Caki2 (cell line): ENCODE measurements at regions not wholly inside any gene's neighbourhood (a gene's known extent, or its start where the extent isn't known, plus 50 kb on each side); places are given as distances from the start of the nearest gene placed in this dataset.

Experiments
- DNase-seq: peaks from one replicate; pipeline ENCODE4 v3.0.0-alpha.2; 2015; ENCODE audit warnings: low read depth
- in situ Hi-C: cut with HindIII; loops from 2 replicates; pipeline ENCODE4 v1.10.0; 2016; ENCODE audit warnings: low sequenced_read_pairs, low pct_unique_long_range_greater_than_20kb, mixed read lengths

DNA sequence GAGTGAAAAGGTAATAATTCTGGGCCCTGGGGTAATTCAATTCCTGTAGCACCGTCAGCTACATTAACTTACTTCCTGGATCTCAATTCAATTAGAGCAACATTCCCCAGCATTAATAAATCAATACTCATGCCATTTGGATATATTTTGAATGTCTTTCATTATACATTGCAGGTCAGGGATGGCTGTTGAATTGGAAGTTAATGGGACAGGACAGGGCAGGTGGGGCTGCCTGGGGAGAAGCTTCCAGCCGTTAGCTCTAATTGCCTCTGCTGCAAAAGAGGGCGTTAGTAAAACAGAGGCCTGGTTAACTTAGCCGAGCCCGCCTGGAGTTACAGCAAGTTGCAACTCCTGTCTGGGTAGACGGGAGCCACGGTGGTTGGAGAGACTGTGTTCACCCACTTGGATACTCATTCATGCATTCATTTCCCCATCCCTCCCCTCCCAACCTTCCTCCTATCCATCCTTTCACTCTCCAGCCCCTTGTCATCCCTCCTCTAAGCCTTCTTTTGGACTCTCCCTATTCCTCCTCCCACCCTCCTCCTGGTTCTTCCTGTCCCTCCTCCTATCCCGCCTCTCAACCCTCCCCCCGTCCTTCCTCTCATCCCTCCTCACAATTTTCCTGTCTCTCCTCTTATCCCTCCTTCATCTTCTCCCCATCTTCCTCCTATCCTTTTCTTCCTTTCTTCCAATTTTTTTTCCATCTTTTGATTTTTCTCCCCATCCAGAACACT, 137.6 kb upstream of the RUNX3 start:
- in situ Hi-C loops = no loop called here

DNA sequence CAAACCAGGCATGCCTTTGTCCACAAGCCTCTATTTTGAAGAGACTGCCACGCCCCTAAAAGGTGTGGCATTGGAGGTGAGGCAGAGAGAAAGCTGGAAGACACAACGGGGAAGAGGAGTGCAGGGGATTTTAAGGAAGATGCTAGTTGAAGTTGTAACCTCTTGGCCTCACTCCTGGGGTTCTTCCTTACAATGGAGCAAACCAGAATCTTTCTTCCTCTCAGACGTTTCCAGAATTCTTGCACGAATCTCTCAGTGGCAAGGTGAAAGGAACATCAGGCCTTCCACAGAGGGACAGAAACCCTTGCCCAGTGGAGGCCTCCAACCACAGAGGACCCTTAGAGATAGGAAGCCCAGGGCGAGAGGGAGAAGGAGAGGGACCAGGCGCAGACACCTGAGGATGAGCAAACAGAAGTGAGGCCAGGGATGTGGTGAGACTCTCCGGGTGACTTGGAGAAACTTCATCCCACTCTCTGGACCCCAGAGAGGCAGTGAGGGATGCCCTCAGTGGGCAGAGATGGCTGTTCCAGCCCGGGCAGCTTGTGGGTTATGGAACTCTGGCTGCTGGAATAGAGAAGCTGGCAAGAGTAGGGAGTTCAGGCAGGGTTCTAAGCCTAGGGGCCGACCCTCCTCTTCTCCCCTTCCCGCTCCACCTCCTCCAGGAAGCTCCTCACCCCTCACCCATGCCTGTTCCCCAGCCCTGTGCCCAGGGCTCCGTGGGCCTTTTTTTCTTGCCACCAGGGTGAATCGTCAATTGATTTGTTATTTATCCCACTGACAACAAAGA, 136.8 kb upstream of the RUNX3 start:
- in situ Hi-C loops = no loop called here
- no peak for DNase-seq

More for the DNA sequence above, 137.6 kb upstream of the RUNX3 start:
- DNase-seq = no peak

DNA sequence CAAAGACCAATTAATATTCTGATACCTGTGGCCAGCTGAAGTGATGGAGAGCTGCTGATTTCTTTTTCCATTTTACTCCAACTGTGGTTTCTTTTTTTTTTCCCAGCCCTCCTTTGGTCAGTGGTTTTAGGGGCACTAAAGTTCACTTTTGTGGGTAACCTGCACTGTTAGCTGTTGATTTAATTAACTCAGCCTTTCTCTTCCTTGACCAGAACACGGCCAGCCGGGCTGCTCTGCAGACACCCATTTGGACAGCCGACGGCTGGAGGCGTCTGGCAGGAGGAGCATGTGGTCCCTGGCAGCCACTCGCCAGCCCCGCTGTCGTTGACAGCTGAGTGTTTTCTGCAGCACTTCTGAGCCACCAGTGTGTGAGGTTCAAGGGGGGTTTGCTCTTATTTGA, 136.2 kb upstream of the RUNX3 start:
- DNase-seq = no peak

DNA sequence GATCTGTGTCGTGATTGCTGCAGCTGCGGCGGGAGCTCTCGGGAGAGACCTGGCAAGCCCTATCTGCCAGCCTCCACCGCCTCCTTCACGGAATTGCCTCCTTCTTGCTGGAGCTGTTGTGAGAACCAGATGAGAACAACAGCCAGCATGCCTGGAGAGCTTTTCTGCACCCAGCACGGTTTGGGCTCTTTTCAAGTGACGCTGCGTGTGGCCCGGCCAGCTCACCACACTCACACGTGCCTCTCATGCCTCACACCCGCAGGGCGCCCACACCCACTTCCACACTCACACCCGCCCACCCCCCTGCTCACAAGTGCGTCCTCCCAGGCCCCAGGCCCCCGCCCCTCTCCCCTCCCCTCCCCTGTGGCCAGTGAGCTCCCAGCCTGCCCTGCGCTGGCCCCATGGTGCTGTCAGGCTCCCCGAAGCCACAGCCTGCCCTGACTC, 135.7 kb upstream of the RUNX3 start:
- no peak for DNase-seq
- in situ Hi-C loops = no loop called here

More for the DNA sequence above, 136.2 kb upstream of the RUNX3 start:
- in situ Hi-C loops = no loop called here

DNA sequence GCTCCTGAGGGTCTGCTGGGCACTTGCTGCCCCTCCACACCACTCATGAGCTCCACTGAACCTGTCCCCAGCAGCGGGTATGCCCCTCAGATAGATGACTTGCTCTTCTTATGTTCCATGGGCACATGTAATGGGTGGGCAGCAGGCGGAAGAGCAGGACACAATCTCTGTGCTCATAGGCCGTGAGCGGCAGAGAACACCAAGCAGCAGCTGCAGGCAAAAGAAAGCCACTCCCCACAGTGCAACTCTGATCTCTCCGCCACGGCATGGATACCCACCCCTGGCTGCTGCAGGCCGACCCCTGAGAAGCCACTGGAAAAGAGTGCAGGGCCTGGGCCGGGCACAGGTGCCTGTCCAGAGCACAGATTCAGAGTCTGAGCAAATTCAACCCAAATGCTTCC, 135.2 kb upstream of the RUNX3 start:
- in situ Hi-C loops = no loop called here

DNA sequence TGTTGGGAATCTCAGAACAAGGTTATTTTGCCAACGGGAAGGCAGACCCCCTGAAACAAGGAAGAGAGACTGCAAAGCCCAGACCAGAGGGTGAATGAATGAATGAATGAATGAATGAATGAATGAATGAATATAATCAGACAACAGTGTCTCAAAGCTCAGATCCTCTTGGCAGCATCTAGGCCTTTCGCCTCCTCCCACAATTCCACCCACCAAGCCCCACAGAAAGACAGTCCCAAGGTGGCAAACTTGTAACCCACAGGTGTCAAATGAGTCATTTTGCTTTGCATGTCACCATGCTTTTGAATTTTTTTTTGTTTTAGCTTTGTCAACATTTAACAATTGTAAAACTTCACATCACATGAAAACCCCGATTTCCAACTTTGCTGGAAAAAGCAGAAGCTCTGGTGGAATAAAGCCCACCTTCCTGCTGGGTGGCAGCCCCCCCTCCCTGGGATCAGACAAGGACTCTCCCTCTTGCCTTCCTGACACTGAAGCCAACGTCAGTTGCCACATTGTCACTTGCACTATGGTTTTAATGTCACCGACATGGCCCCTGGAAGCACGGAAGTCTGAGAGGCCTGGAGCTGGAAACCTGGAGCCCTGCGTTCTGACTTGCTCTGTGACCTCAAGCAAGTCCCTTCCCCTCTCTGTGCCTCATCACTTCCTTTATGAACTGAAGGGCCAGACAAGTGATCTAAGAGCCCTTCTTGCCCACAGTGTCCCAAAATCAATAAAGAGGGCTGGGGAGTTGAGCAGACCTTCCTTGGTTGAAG, 134.6 kb upstream of the RUNX3 start:
- in situ Hi-C loops = no loop called here
- no peak for DNase-seq

More for the DNA sequence above, 135.2 kb upstream of the RUNX3 start:
- DNase-seq = no peak

DNA sequence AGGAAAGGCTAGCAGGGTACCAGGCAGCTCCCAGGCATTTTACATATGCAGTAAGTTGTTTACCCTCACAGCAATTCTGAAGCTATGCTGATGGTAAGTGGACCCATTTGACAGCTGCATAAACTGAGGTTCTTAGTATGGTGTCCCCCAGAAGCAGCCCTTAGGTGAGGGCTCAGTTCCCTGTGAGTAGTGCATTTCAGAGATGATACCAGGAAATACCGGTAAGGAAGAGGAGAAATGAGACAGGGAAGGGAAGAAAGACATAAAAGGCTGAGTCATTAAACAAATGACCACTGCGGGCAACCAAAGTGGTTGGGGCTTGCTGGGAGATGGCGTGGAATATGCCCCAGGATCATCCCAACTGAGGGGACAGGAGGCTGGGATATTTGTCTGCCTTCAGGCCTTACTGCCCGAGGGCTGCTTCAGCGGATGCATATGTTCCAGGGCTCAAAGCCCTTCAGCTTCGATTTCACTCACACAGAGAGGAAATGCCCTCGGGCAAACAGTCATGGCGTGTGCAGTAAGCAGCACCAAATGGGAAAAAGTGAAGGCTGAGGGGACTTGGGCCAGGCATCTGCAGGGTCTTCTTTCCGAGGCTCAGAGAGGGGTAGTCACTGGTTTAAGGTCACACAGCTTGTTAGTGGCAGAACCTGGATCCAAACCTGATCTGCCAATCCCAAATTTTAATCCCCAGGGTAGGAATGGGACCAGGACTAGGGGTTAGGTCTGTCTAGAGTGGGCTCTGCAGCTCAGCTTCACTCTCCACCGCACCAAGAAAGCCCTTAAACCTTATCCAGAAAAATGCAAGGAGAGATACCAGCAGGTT, 133.7 kb upstream of the RUNX3 start:
- no peak for DNase-seq
- in situ Hi-C loops = no loop called here

DNA sequence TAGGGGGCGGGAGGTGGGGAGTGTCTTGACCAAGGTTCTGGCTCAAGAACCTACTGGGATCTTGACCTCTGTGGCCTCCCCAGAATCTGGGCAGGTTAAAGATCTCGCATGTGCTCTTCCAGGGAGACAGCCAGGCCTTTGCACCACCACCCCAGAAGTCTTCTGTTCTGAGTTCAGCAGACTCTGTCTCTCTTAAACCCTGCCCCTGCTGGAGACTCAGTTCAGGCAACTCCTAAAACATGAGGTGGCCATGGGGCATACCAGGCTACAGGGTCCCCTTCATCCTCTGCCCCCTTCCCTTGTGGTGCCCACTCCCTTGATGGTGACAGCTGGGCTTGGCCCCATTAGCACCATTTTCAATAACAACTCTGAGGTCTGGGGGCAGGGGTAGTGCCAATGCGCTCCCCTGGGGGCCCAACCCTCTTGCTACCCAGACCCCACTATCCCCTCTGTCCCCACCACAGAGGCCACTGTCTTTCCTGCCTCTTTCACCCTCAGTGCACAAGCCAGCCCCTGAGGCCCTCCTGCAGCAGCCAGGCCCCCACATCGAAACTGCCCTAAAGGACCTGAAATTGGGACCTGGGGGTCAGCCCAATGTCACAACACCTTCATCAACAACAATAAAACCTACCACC, 132.7 kb upstream of the RUNX3 start:
- no peak for DNase-seq
- in situ Hi-C loops = no loop called here

DNA sequence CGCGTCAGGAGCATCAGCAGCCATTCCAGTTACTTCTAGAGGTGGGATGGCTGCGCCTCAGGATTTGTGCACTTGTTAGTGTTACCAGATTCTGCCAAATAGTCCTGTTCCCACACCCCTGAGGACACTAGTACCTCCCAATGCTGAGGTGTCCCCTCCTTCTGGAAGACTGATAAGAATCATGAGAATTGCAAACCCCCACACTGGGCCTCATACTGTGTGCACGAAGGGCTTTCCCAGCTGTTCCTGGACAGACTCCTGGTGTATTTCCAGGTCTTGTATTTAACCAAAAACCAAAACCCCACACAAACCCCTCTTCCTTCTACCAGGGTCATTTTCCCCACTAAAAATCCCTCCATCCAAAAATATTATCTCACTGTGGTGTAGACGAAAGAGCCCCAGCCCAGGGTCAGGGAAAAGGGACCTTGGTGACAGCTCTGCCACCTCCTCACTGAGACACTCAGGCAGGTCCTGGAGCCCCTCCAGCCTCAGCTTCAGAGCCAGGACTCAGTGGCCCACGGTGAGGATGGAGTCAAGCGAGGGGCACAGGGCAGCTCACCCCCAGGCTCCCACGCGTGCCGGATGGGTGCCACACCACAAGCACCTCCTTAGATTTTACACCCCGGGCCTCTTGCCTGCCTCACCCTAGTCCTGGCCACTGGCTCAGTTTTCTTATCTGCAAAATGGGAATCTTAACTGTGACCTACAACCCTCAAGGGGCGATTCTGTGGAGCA, 131.4 kb upstream of the RUNX3 start:
- no peak for DNase-seq
- in situ Hi-C loops = no loop called here

DNA sequence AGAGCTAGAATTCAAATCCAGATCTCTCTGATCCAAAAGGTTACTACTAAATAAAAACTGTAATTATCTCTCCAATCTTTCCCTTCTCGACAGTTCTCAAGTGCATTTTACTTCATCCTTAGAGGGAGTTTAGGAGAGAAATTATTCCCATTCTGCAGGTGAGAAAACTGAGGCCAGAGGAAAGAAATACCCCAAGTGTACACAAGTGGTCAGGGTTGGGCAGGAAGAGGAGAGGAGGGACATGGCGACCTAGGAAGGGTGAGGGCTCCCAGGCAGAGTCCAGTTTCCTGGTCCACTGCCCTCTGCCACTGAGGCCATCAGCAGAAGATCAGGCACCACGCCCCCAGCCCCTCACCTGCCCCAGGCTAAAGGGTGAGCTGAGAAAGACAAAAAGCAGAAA, 127.1 kb upstream of the RUNX3 start:
- in situ Hi-C loops = no loop called here
- no peak for DNase-seq

DNA sequence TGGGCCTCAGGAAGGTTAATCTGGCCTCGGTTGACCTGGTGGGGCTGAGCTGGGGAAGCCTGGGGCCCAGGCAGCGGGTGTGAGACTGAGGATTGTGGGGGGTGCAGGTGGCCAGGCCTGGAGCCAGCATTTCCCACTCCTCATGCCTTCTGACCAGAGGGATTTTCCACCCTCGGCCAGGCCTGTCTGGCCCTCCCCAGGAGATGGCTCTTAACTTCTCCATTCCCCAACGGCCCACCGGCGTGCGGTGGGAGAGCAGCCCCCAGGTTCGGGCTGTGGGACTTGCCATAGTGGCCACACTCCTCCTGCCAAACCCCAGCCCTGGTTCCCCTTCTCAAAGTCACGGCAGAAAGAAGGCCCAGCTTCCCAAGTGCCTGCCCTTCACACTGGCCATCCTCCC, 126.5 kb upstream of the RUNX3 start:
- in situ Hi-C loops = no loop called here
- DNase-seq = no peak

DNA sequence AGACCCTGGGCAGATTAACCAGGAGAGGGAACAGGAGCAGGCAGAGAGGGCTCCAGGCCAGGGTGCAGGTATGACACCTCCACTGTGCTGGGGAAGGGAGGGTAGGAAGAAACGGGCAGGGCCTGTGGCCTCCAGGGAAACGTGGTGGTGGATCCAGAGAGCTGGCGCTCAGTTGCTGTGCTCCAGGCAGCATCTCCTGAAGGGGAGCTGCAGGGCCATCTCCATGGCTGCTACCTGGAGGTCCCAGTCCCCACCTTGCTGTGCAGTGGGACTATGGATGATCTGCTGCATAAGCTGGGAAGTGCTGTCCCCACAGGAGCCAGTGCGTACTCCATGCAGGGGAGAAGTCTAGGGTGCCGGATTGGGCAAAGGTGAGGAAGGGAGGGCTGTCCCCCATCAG, 125.9 kb upstream of the RUNX3 start:
- no peak for DNase-seq
- in situ Hi-C loops = no loop called here

DNA sequence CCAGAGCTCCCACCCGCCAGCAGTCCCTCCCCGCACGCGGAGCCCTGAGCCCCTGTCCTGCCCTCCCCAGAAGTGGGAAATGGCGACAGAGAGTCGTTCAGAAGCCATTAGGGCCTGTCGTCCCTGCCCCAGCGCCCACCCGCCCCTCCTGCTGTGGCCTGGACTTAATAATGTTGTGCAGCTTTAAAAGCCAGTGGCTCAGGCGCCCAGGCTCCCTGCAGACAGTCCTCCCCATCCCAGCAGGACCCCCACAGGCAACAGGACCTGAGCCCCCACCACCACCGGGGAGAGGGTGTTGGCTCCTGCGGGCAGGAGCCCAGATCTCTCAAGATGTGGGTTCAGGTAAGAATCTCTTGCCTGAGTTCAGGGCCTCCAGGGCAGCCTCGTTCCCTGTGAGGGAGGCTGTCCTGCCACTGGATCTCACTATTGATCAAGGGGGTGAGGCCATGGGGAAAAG, 125.3 kb upstream of the RUNX3 start:
- in situ Hi-C loops = no loop called here
- DNase-seq = no peak

DNA sequence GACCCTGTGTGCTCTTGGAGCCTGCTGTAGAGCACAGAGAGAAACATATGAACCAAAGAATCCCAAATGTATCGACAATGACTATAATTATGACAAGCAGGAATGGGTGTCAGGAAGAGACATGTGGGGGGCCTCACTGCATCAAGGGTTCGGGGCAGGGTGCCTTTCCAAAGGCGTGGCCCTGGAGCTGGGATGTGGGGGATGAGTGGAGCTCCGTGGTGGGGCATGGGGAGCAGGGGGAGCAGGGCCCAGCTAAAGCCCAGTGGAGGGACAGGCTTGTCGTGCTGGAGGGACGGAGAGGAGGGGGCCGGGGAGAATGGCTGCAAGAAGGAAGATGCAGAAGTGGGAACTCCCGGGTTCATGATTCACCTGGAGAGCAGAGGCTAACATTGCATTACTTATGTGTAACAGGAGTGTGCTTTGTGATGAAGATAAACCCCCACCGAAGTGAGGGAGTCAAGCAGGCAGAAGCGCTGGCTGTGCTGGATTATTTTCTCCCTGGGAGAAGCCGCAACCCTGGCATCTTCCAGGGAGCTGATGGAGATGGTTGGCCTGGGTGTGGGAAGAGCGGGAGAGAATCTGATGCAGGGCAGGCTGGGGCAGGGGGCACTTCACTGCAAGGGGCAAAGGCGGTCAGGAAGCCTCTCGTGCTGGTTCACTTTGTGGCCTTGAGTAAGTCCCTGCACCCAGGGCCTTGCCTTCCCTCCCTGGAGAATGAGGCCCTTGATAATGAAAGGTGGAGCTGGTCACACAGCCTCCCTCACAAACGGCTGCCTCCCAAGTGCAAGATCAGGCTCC, 124.6 kb upstream of the RUNX3 start:
- in situ Hi-C loops = no loop called here
- DNase-seq = no peak

DNA sequence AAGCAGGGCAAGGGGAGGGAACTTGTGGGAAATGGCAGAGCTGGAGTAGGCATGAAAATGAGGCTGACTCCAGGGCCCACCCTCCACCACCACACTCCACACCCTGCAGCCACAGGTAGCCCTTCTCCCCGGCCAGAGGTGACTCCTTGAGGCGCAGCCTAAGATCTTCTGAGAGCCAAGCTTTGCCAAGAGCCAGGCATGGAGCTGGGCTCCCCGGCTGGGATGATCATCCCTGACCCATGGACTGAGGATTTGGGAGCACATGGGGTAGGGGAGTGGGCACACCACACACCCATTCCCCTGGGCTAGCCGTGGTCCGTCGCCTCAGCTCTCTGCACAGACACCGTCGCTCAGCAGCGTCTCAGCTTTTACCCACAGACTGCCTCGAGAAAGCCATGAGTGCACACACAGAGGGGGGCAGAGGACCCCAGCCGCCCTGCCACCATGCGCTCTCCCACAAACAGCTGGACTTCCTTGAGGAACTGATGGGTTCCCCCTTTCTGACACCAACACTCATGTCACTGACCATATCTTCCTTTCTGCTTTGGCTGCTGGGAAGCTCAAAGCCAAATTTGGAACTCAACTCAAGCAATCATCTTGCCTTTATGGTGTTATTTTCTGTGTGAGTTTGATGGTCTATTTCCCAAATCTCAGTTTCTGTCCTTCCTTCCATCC, 123.6 kb upstream of the RUNX3 start:
- DNase-seq = no peak
- in situ Hi-C loops = no loop called here

DNA sequence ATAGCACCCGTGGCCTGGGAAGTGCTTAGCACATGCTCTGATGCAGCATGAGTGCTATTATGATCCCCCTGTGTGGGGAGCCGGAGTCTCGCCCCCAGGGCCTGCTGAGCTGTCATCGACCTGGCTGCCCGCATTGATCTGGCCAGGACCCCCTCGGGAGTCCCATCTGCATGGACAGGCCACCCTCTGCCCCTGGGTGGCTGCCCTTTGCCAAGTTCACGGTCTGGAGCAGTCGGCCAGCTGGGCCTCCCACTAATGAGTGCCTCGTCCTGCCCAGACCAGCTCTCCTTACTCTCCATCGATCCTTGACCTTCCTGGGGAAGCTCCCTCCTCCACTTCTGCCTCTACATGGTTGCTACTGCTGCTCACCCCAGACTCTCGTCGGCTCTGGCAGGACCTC, 121.8 kb upstream of the RUNX3 start:
- in situ Hi-C loops = no loop called here
- no peak for DNase-seq
